ENCODE measurements at regions not wholly inside any gene's neighbourhood (a gene's known extent, or its start where the extent isn't known, plus 50 kb on each side); places are given as distances from the start of the nearest gene placed in this dataset.
"Not testable (repeated sequence)": the region's sequence is repeated elsewhere in the genome, so short reads cannot be mapped to it uniquely, and the experiment has no call there.

- no peak for DNase-seq (ENCODE audit: low spot score)
Measured at GRCh38 chr10:10758306-10758705, 259.4 kb upstream of the CELF2 start.

- DNase-seq (ENCODE audit: low spot score): not testable (repeated sequence)
Measured at GRCh38 chr10:10759806-10760205, 257.9 kb upstream of the CELF2 start.

GRCh38 chr10:10765017-10765416 lies 252.7 kb upstream of the CELF2 start:
- DNase-seq (ENCODE audit: low spot score): no peak

- no peak for DNase-seq (ENCODE audit: low spot score)
Measured at GRCh38 chr10:10772411-10772810, 245.3 kb upstream of the CELF2 start.

- no peak for DNase-seq (ENCODE audit: low spot score)
Measured at GRCh38 chr10:10772874-10773508, 244.7 kb upstream of the CELF2 start.

- DNase-seq (ENCODE audit: low spot score): no peak
Measured at GRCh38 chr10:10774416-10774815, 243.3 kb upstream of the CELF2 start.

- DNase-seq (ENCODE audit: low spot score): no peak
Measured at GRCh38 chr10:10776363-10776762, 241.3 kb upstream of the CELF2 start.

- DNase-seq (ENCODE audit: low spot score): no peak
Measured at GRCh38 chr10:10777279-10777678, 240.4 kb upstream of the CELF2 start.

GRCh38 chr10:10777723-10778122 lies 239.9 kb upstream of the CELF2 start:
- no peak for DNase-seq (ENCODE audit: low spot score)

GRCh38 chr10:10778959-10779358 lies 238.7 kb upstream of the CELF2 start:
- DNase-seq (ENCODE audit: low spot score): no peak

- DNase-seq (ENCODE audit: low spot score): no peak
Measured at GRCh38 chr10:10779511-10779910, 238.2 kb upstream of the CELF2 start.

- no peak for DNase-seq (ENCODE audit: low spot score)
Measured at GRCh38 chr10:10780746-10781145, 236.9 kb upstream of the CELF2 start.

GRCh38 chr10:10782603-10783002 lies 235.1 kb upstream of the CELF2 start:
- DNase-seq (ENCODE audit: low spot score): no peak

GRCh38 chr10:10785627-10786026 lies 232.0 kb upstream of the CELF2 start:
- DNase-seq (ENCODE audit: low spot score): no peak

- no peak for DNase-seq (ENCODE audit: low spot score)
Measured at GRCh38 chr10:10786109-10787090, 231.3 kb upstream of the CELF2 start.

GRCh38 chr10:10787586-10787985 lies 230.1 kb upstream of the CELF2 start:
- DNase-seq (ENCODE audit: low spot score): no peak

GRCh38 chr10:10788761-10789160 lies 228.9 kb upstream of the CELF2 start:
- no peak for DNase-seq (ENCODE audit: low spot score)

- DNase-seq (ENCODE audit: low spot score): no peak
Measured at GRCh38 chr10:10791869-10792268, 225.8 kb upstream of the CELF2 start.

- DNase-seq (ENCODE audit: low spot score): peak; percentile 73
Measured at GRCh38 chr10:10792681-10793080, 225.0 kb upstream of the CELF2 start.

- no peak for DNase-seq (ENCODE audit: low spot score)
Measured at GRCh38 chr10:10794046-10794445, 223.6 kb upstream of the CELF2 start.

GRCh38 chr10:10794791-10795191 lies 222.9 kb upstream of the CELF2 start:
- no peak for DNase-seq (ENCODE audit: low spot score)

GRCh38 chr10:10796061-10796773 lies 221.5 kb upstream of the CELF2 start:
- peak; percentile 20 for DNase-seq (ENCODE audit: low spot score)
